ENCODE measurements at regions not wholly inside any gene's neighbourhood (a gene's known extent, or its start where the extent isn't known, plus 50 kb on each side); places are given as distances from the start of the nearest gene placed in this dataset.

DNA sequence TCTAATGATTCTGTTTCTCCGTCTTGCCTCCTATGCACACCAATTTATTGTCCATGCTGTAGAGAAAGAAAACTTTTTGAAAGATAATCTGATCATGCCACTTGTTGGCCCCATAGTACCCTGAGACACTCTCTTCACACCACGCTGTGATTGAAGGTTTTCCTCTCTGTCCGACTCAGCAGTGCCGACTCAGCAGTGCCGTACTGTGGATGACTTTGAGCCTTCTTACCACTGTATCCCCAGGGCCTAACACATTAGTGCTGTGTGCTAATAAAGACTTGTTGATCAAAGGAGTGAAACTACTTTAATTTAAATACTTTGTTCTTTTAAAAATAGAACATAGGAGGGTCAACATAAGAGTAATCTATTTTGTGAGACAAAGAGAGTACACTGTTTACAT, 429.6 kb downstream of the KLF12 start:
- no peak for DNase-seq (ENCODE audit: low read depth)

- no peak for DNase-seq (ENCODE audit: low read depth)
Measured at GRCh38 chr13:73703606-73704005, 430.6 kb downstream of the KLF12 start.

GRCh38 chr13:73702419-73703071, 431.7 kb downstream of the KLF12 start:
- DNase-seq (ENCODE audit: low read depth), result no peak

GRCh38 chr13:73701160-73701559, 433.0 kb downstream of the KLF12 start:
- DNase-seq (ENCODE audit: low read depth), result no peak

GRCh38 chr13:73698859-73699258, 435.3 kb downstream of the KLF12 start:
- DNase-seq (ENCODE audit: low read depth), result no peak

- no peak for DNase-seq (ENCODE audit: low read depth)
Measured at GRCh38 chr13:73697166-73697565, 437.0 kb downstream of the KLF12 start.

- no peak for DNase-seq (ENCODE audit: low read depth)
Measured at GRCh38 chr13:73696713-73697112, 437.5 kb downstream of the KLF12 start.

- DNase-seq (ENCODE audit: low read depth), result no peak
Measured at GRCh38 chr13:73696271-73696670, 437.9 kb downstream of the KLF12 start.

DNA sequence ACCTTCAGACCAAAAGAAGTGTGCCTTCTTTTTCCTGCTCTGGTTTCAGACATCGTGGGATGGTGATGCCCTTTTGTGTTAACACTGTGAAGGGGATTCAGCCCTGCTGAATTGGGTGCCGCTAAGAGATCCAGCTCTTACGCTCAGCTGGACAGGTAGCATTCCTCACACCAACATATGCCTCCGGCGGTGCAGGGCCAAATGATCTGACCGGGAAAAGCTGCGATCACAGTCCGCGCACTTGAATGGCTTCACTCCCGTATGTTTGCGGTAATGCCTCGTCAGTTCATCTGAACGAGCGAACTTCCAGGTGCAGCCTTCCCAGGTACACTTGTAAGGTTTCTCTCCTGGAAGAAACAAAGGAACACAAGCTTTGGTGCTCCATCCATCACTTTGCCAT, 438.9 kb downstream of the KLF12 start:
- no peak for DNase-seq (ENCODE audit: low read depth)

GRCh38 chr13:73693215-73693614, 441.0 kb downstream of the KLF12 start:
- no peak for DNase-seq (ENCODE audit: low read depth)

GRCh38 chr13:73691891-73692290, 442.3 kb downstream of the KLF12 start:
- no peak for DNase-seq (ENCODE audit: low read depth)

DNA sequence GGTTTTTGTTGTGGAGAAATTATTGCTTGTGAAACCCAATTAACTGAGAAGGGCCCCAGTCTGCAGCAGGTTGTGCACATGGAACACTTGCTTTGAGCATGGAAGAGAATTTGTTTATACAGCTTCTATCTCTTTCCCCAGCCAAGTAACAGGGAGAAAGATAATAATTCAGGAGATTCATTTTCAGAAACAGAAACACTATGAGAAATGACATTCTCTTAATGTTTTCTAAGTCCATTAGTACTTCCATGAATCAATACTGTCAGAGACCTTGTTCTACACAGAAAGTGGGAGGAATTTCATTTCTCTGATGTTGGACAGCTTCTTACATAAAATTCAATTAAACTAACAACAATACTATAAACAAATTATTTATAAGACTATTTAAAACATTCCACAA, 446.3 kb downstream of the KLF12 start:
- no peak for DNase-seq (ENCODE audit: low read depth)

DNA sequence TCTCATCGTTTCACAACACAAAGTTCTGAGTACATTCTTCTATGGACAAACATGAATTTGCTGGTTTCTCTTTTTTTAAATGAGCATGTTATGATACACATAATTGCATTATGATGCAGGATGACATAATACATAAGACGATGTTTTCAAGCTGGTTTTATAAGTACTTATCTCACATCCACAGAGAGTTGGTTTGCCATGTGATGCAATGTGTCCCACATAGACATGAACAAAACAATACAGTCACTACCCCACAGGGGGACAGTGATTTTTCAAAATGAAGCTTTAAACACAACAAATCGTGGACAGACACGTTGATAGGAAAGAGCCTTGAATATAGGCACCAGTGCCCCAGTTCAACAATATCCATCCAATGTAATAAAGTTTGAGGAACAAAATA, 447.1 kb downstream of the KLF12 start:
- no peak for DNase-seq (ENCODE audit: low read depth)

GRCh38 chr13:73684750-73685149, 449.5 kb downstream of the KLF12 start:
- no peak for DNase-seq (ENCODE audit: low read depth)

- no peak for DNase-seq (ENCODE audit: low read depth)
Measured at GRCh38 chr13:73684286-73684685, 449.9 kb downstream of the KLF12 start.

GRCh38 chr13:73683746-73684145, 450.5 kb downstream of the KLF12 start:
- no peak for DNase-seq (ENCODE audit: low read depth)

DNA sequence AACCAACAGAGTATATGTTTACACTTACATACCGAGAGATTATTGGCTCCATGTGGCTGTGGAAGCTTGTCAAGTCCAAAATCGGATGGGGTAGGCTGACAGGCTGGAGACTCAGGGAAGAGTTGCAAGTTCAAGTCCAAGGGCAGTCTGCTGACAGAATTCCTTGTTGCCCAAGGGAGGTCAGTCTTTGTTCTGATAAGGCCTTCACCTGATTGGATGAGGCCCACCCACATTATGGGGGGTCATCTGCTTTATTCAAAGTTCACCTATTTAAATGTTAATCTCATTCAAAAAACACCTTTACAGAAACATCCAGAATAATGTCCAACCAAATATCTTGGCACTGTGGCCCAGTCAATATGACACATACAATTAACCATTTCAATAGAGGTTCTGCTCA, 452.4 kb downstream of the KLF12 start:
- DNase-seq (ENCODE audit: low read depth), result no peak

- DNase-seq (ENCODE audit: low read depth), result no peak
Measured at GRCh38 chr13:73681015-73681414, 453.2 kb downstream of the KLF12 start.

- DNase-seq (ENCODE audit: low read depth), result no peak
Measured at GRCh38 chr13:73677048-73677601, 457.1 kb downstream of the KLF12 start.

GRCh38 chr13:73676550-73677047, 457.6 kb downstream of the KLF12 start:
- no peak for DNase-seq (ENCODE audit: low read depth)

- no peak for DNase-seq (ENCODE audit: low read depth)
Measured at GRCh38 chr13:73675821-73676220, 458.4 kb downstream of the KLF12 start.

DNA sequence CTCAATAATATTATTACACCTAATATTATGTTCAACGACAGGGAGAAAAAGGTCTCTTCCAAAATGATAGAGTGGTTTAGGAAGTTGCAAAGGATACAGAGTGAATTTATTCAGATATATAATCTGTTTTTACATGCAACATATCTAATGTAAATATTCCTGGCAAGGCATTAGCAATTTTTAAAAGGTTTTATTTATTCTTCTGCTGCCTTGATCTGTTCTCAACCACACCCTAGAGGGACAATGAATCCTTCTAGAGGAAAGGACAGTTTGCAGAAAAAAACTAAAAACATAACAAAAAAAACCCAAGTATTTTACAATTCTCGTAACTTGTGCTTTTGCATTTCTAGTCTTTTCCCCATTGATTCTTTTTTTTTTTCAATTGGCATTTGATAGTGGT, 459.6 kb downstream of the KLF12 start:
- no peak for DNase-seq (ENCODE audit: low read depth)

- no peak for DNase-seq (ENCODE audit: low read depth)
Measured at GRCh38 chr13:73673931-73674330, 460.3 kb downstream of the KLF12 start.

DNA sequence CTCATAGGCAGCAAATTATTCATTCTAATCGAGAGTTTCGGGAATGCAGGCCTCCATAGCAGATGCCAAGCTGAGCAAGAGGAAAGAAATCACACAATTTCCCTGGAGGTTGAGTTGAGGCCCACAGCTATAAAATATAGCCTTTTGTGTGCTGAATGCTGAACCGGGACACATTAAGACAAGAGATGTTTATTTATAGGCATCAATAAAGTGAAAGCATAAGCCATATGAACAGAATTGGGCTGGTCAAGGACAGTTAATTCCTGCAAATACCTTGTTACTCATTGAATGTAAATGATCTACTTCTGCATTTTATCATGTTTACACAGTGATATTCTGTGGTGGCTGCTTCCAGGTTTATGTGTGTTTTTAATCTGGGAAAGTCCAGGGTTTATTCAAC, 461.7 kb downstream of the KLF12 start:
- peak; percentile 13 for DNase-seq (ENCODE audit: low read depth)

Measured in stromal cell of bone marrow (primary cell).